Upper lobe of right lung (tissue), 1 donor: ENCODE measurements at regions not wholly inside any gene's neighbourhood (a gene's known extent, or its start where the extent isn't known, plus 50 kb on each side); places are given as distances from the start of the nearest gene placed in this dataset.

Experiments used
- ATAC-seq: fragments of 200-7000 bp; cut with Tn5 transposase; one replicate; pipeline ENCODE4 v1.9.1; 2020; ENCODE audit warnings: mild to moderate bottlenecking, moderate library complexity
- DNase-seq: peaks from one replicate; pipeline ENCODE4 v3.0.0-alpha.2; 2020
- H3K27ac ChIP-seq: fragments of 200-600 bp; one replicate; pipeline ENCODE4 v1.8.0; 2022
- H3K27me3 ChIP-seq: fragments of 200-600 bp; one replicate; pipeline ENCODE4 v1.8.0; 2022; ENCODE audit warnings: mild to moderate bottlenecking
- H3K36me3 ChIP-seq: fragments of 200-600 bp; one replicate; pipeline ENCODE4 v1.8.0; 2022
- H3K4me1 ChIP-seq: fragments of 200-600 bp; one replicate; pipeline ENCODE4 v1.8.0; 2022
- H3K4me3 ChIP-seq: fragments of 200-600 bp; one replicate; pipeline ENCODE4 v1.8.0; 2022; ENCODE audit warnings: mild to moderate bottlenecking
- H3K9me3 ChIP-seq: fragments of 200-600 bp; one replicate; pipeline ENCODE4 v1.8.0; 2022
- intact Hi-C: fragments of 100-400 bp; cut with DNase I; formaldehyde crosslinking; loops from one replicate; pipeline ENCODE4 v1.11.0; 2022
- TF ChIP-seq, protein P1 (sequence below): fragments of 200-600 bp; IDR thresholded peaks from one replicate; pipeline ENCODE4 v1.8.0; 2022; ENCODE audit warnings: antibody characterized with exemption
- donor health status: DM: no; HTN: yes; CAD: no; lungs with severe emphysema.

DNA sequence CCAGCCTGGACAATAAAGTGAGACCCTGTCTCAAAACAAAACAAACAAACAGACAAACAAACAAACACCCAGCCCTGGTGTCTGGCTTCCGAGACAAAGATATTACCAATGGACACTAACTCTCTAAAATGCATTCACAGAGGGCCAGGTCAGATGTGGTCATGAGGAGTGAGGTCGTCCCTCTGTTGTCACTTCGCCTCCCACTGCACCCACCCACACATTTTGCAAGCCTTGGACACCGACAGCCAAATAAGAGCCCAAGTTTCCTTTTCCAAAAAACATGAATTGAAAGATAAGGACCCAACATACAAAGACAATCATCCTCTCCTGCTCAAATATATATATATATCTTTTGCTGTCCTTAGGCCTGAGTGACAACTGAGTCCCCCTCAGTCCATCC, 319.9 kb downstream of the TSN start:
- Histone ChIP-seq H3K9me3 (no peaks in the 10 kb centered on the region), H3K36me3 (no peaks in the 10 kb centered on the region), H3K4me1 (no peaks in the 10 kb centered on the region), H3K27ac (no peak overlapping the region), H3K4me3 (no peak overlapping the region), H3K27me3 (no peaks in the 10 kb centered on the region)
- TF ChIP-seq, protein P1, sequence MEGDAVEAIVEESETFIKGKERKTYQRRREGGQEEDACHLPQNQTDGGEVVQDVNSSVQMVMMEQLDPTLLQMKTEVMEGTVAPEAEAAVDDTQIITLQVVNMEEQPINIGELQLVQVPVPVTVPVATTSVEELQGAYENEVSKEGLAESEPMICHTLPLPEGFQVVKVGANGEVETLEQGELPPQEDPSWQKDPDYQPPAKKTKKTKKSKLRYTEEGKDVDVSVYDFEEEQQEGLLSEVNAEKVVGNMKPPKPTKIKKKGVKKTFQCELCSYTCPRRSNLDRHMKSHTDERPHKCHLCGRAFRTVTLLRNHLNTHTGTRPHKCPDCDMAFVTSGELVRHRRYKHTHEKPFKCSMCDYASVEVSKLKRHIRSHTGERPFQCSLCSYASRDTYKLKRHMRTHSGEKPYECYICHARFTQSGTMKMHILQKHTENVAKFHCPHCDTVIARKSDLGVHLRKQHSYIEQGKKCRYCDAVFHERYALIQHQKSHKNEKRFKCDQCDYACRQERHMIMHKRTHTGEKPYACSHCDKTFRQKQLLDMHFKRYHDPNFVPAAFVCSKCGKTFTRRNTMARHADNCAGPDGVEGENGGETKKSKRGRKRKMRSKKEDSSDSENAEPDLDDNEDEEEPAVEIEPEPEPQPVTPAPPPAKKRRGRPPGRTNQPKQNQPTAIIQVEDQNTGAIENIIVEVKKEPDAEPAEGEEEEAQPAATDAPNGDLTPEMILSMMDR, result no peak
- DNase-seq (no peak), ATAC-seq (no peak)
- intact Hi-C loops, result no loop called here

DNA sequence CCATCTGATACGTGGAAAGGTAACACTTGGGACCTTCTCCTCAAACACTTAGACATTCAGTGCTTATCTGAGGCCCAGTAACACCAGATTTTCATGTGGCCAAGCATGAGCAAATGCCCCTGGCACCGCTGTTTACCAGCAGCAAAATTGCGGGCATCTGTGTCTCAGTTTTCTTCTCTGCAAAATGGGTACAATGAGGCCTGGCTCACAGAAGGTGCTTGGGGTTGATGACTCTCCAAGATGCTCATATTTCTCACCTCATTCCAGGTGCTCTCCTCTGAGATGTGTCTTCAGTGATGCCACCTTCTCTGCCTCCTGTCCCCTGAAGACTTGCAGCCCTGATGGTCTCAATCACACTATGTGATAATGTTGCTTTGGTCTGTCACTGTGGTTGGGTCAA, 321.7 kb downstream of the TSN start:
- no peaks in the 10 kb centered on the region for H3K36me3 ChIP-seq
- DNase-seq (no peak), ATAC-seq (no peak)
- H3K27ac ChIP-seq, result no peak overlapping the region
- no peaks in the 10 kb centered on the region for H3K9me3 ChIP-seq
- intact Hi-C loops, result no loop called here
- H3K27me3 ChIP-seq, result no peaks in the 10 kb centered on the region
- TF ChIP-seq, protein P1, result no peak
- no peaks in the 10 kb centered on the region for H3K4me1 ChIP-seq
- no peak overlapping the region for H3K4me3 ChIP-seq

DNA sequence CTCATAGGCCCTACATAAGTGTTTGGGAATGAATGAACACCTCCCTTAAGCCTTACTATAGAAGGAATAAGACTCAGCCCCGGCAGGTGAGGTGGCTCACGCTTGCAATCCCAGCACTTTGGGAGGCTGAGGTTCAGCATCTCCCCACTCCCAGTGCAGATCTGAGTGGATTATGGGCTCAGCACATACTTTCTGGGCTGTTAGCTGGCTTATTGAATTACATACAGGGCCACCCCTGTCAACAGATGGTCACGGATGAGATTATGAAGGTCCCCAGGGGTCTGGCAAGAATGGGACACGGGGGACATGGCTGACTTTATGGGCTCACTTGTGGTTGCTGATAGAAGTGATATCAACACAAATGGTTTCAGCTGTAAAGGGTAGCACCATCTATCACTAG, 322.3 kb downstream of the TSN start:
- no peak overlapping the region for H3K27ac ChIP-seq
- no peak for ATAC-seq
- H3K9me3 ChIP-seq, result no peaks in the 10 kb centered on the region
- no peaks in the 10 kb centered on the region for H3K36me3 ChIP-seq
- no peak for DNase-seq
- TF ChIP-seq, protein P1, result no peak
- no peak overlapping the region for H3K4me3 ChIP-seq
- no peaks in the 10 kb centered on the region for H3K27me3 ChIP-seq
- no peaks in the 10 kb centered on the region for H3K4me1 ChIP-seq
- intact Hi-C loops, result no loop called here

DNA sequence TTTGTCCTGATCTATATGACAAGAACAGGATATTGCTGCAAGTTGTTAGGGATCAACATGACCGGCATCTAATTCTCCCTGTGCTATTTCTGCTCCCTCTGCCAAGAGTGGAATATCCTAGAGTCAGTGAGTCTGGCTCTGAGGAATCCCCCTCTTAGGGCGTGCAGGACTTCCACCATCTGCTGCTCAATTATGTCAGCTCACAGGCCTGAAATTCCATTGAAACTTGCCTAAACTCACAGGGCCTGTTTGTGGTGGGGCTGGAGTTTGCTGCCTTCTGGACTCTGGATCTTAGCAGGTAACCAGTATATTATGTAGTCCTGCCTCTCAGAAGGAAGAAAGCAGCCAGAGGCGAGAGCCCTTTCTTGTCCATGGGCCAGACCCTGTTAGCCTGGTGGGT, 323.0 kb downstream of the TSN start:
- no peaks in the 10 kb centered on the region for H3K27me3 ChIP-seq
- no peaks in the 10 kb centered on the region for H3K9me3 ChIP-seq
- H3K4me3 ChIP-seq, result no peak overlapping the region
- intact Hi-C loops, result no loop called here
- no peaks in the 10 kb centered on the region for H3K36me3 ChIP-seq
- H3K4me1 ChIP-seq, result no peaks in the 10 kb centered on the region
- no peak overlapping the region for H3K27ac ChIP-seq
- ATAC-seq (no peak), DNase-seq (no peak)
- TF ChIP-seq, protein P1, result no peak

DNA sequence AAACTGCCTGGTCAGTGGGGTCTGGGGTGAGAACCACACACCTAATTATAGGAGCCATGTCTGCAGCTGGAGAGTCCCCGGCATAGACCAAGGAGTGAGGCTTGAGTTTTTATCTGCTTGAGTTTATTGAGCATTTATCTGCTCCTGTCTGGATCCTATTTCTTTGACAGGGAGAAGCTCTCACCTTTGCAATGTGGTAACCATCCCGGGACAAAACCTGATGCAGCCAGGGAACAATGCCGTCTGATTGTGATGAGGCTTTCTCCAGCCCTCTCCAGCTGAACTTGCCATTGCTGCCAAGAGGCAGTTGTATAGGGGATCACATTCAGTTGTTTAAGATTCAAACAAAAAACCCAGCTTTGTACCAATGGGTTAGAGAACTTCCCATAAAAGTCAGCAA, 324.4 kb downstream of the TSN start:
- Histone ChIP-seq H3K36me3 (no peaks in the 10 kb centered on the region), H3K4me1 (no peaks in the 10 kb centered on the region), H3K9me3 (no peaks in the 10 kb centered on the region), H3K27ac (no peak overlapping the region), H3K4me3 (no peak overlapping the region), H3K27me3 (no peaks in the 10 kb centered on the region)
- TF ChIP-seq, protein P1, result no peak
- intact Hi-C loops, result no loop called here
- no peak for ATAC-seq
- no peak for DNase-seq

DNA sequence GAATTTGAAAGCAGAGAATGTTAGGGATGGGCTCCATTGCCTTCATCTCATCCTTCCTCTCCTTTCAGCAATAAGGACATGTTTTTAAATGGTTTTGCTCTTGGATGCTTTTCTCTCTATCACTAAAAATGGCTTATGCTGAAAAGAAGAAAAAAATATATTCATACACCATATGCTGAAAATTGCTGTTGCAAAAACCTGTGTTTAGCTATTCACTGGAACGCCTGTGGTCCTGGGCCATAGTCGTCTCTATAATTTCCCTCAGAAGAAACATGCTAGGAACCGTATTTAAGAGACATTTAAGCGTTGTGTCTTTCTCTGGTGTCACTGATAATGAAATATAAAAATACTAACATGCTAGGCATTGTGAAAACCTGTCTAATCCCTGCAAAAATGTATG, 324.9 kb downstream of the TSN start:
- no peak overlapping the region for H3K27ac ChIP-seq
- intact Hi-C loops, result no loop called here
- no peaks in the 10 kb centered on the region for H3K4me1 ChIP-seq
- H3K9me3 ChIP-seq, result no peaks in the 10 kb centered on the region
- TF ChIP-seq, protein P1, result no peak
- no peak for DNase-seq
- H3K4me3 ChIP-seq, result no peak overlapping the region
- H3K36me3 ChIP-seq, result no peaks in the 10 kb centered on the region
- ATAC-seq, result no peak
- H3K27me3 ChIP-seq, result no peaks in the 10 kb centered on the region
